ENCODE measurements at regions not wholly inside any gene's neighbourhood (a gene's known extent, or its start where the extent isn't known, plus 50 kb on each side); places are given as distances from the start of the nearest gene placed in this dataset.
"Not testable (repeated sequence)": the region's sequence is repeated elsewhere in the genome, so short reads cannot be mapped to it uniquely, and the experiment has no call there.

GRCh38 chr14:22200131-22200530 lies 388.9 kb downstream of the DAD1 start:
- not testable (repeated sequence) for TF ChIP-seq ZNF230 (CRISPR knock-in tag; IDR thresholded peaks at IDR 0.05); CTCF (CRISPR knock-in tag; IDR thresholded peaks at IDR 0.05); ZBTB21 (CRISPR knock-in tag; IDR thresholded peaks at IDR 0.05); DPF2 (CRISPR knock-in tag; IDR thresholded peaks at IDR 0.05; ENCODE audit: borderline replicate concordance, low read depth); CENPX (CRISPR knock-in tag; IDR thresholded peaks at IDR 0.05); POLR2AphosphoS5 (IDR thresholded peaks at IDR 0.05; ENCODE audit: low read depth, low read length); GZF1 (CRISPR knock-in tag; IDR thresholded peaks at IDR 0.05); MAFF (IDR thresholded peaks at IDR 0.05; ENCODE audit: low read depth, low read length); SMC3 (IDR thresholded peaks at IDR 0.05; ENCODE audit: low read length); REST (IDR thresholded peaks at IDR 0.05; ENCODE audit: borderline replicate concordance in 1 of 2, low read depth in 1 of 2, low read length in 2 of 2); CHD2 (IDR thresholded peaks at IDR 0.05; ENCODE audit: low read depth, low read length); ZNF552 (CRISPR knock-in tag; IDR thresholded peaks at IDR 0.05; ENCODE audit: borderline replicate concordance); ZFP36 (IDR thresholded peaks at IDR 0.05; ENCODE audit: borderline replicate concordance, low read depth, low read length, partially characterized antibody)

Measured in HepG2 (cell line).